Adrenal gland (tissue), 9 donors: ENCODE measurements at regions not wholly inside any gene's neighbourhood (a gene's known extent, or its start where the extent isn't known, plus 50 kb on each side); places are given as distances from the start of the nearest gene placed in this dataset.
A peak's percentile ranks its signal among the peaks of the same experiment; 100 is the strongest.

ENCODE experiments used
- DNase-seq, 7 donors: peaks; one replicate each; pipeline ENCODE4 v3.0.0-alpha.2; 2019 to 2020
- H3K27ac ChIP-seq, 5 donors: fragments of 200-600 bp; sonication (generic) in 4 of 5; 1 replicate in 3 of 5; 2 replicates in 2 of 5; pipeline versions ENCODE4 v1.5.1 to v1.8.0; 2016 to 2020; ENCODE audit warnings: mild to moderate bottlenecking in 1 of 5
- H3K27me3 ChIP-seq: fragments of 200-600 bp; 2 replicates; pipeline ENCODE4 v1.8.0; 2021
- H3K36me3 ChIP-seq, 2 donors: fragments of 200-600 bp; replicated peaks in 1 of 2; 1 replicate in 1 of 2; 2 replicates in 1 of 2; pipeline versions ENCODE4 v1.5.1 to v1.8.0; 2018 to 2022
- H3K4me1 ChIP-seq, 2 donors: fragments of 200-600 bp; replicated peaks in 1 of 2; 1 replicate in 1 of 2; 2 replicates in 1 of 2; pipeline versions ENCODE4 v1.5.1 to v1.8.0; 2018 to 2021
- H3K4me3 ChIP-seq, 4 donors: fragments of 200-600 bp; sonication (generic) in 3 of 4; one replicate each; pipeline ENCODE4 v1.5.1; 2016 to 2018
- H3K9me3 ChIP-seq, 3 donors: fragments of 200-600 bp; sonication (generic) in 1 of 3; replicated peaks in 1 of 3; 1 replicate in 2 of 3; 2 replicates in 1 of 3; pipeline versions ENCODE4 v1.5.1 to v1.8.0; 2016 to 2021
- CTCF ChIP-seq, 6 experiments: fragments of 450-650 bp in 4 of 6; fragments of 200-600 bp in 2 of 6; sonication (generic) in 1 of 6; IDR thresholded peaks; 1 replicate in 5 of 6; 2 replicates in 1 of 6; pipeline versions ENCODE4 v1.5.1 to v1.8.0; 2016 to 2021; ENCODE audit warnings: antibody characterized with exemption in 6 of 6, mild to moderate bottlenecking in 2 of 6, moderate library complexity in 1 of 6
- POLR2A ChIP-seq, 2 donors: fragments of 450-650 bp; IDR thresholded peaks; one replicate each; pipeline ENCODE4 v1.6.1; 2017; ENCODE audit warnings: antibody characterized with exemption in 2 of 2, mild to moderate bottlenecking in 2 of 2, moderate library complexity in 1 of 2
- WGBS, 4 donors: extraction: QIAGEN DNeasy Blood & Tissue Kit in 2 of 4; methylation state at CpG; one replicate each; pipeline versions ENCODE4 v1.1.5 to v1.1.7; 2013 to 2017; 5-methylcytosine and 5-hydroxymethylcytosine counted together
- intact Hi-C, 2 donors: fragments of 100-400 bp; cut with DNase I; formaldehyde crosslinking; loops; one replicate each; pipeline versions ENCODE4 v1.14.1 to v1.15.0; 2022 to 2023
- donor health status: healthy with polysubstance abuse.
- donor health status: Bipolar disorder and iron deficiency.
- donor health status: DM: yes; HTN: yes; CAD: no.
- donor health status: DM: no; HTN: no; CAD: no.
- donor health status: DM: no; HTN: no; CAD: no.

GRCh38 chr4:165612936-165613335 is 234.1 kb downstream of the CPE start:
- H3K36me3 ChIP-seq: no peaks in the 10 kb centered on the region
- no peaks in the 10 kb centered on the region for H3K4me1 ChIP-seq
- no peaks in the 10 kb centered on the region for H3K27me3 ChIP-seq
- H3K9me3 ChIP-seq: no peaks in the 10 kb centered on the region
- H3K4me3 ChIP-seq: no peak overlapping the region
- H3K27ac ChIP-seq: no peak overlapping the region
- TF ChIP-seq CTCF (IDR thresholded peaks at IDR 0.05): no peak
- TF ChIP-seq POLR2A (IDR thresholded peaks at IDR 0.05): no peak
- DNase-seq: no peak
- 8 to 25% (median 13%) methylated on average over 1 of the region's 1 CpG for WGBS, 4 donors
- intact Hi-C loops: no loop called here

- no peaks in the 10 kb centered on the region for H3K4me1 ChIP-seq
- H3K4me3 ChIP-seq: no peak overlapping the region
- no peak for TF ChIP-seq CTCF (IDR thresholded peaks at IDR 0.05)
- no peak for TF ChIP-seq POLR2A (IDR thresholded peaks at IDR 0.05)
- no peak overlapping the region for H3K27ac ChIP-seq
- no peak for DNase-seq
- no peaks in the 10 kb centered on the region for H3K9me3 ChIP-seq
- 79 to 83% (median 80%) methylated on average over 2 of the region's 2 CpGs for WGBS, 4 donors
- intact Hi-C loops: no loop called here
- no peaks in the 10 kb centered on the region for H3K27me3 ChIP-seq
- H3K36me3 ChIP-seq: no peaks in the 10 kb centered on the region
Observed at GRCh38 chr4:165613581-165613980, 234.8 kb downstream of the CPE start.

- Histone ChIP-seq H3K4me1 (no peaks in the 10 kb centered on the region), H3K36me3 (no peaks in the 10 kb centered on the region), H3K27ac (no peak overlapping the region), H3K27me3 (no peaks in the 10 kb centered on the region), H3K9me3 (no peaks in the 10 kb centered on the region), H3K4me3 (no peak overlapping the region)
- intact Hi-C loops: no loop called here
- WGBS, 4 donors: 76 to 82% (median 78%) methylated on average over 3 of the region's 3 CpGs
- DNase-seq: no peak
- no peak for TF ChIP-seq POLR2A (IDR thresholded peaks at IDR 0.05)
- TF ChIP-seq CTCF (IDR thresholded peaks at IDR 0.05): no peak
Observed at GRCh38 chr4:165620913-165621312, 242.1 kb downstream of the CPE start.

- Histone ChIP-seq H3K4me1 (no peaks in the 10 kb centered on the region), H3K27ac (no peak overlapping the region), H3K9me3 (no peaks in the 10 kb centered on the region), H3K36me3 (no peaks in the 10 kb centered on the region), H3K27me3 (no peaks in the 10 kb centered on the region), H3K4me3 (no peak overlapping the region)
- intact Hi-C loops: no loop called here
- 51 to 65% (median 55%) methylated on average over 5 of the region's 5 CpGs for WGBS, 4 donors
- peak in 1 of 7 donors; percentile 3 for DNase-seq
- no peak for TF ChIP-seq CTCF (IDR thresholded peaks at IDR 0.05)
Observed at GRCh38 chr4:165621983-165622382, 243.2 kb downstream of the CPE start.
